RKO (cell line): ENCODE measurements at regions not wholly inside any gene's neighbourhood (a gene's known extent, or its start where the extent isn't known, plus 50 kb on each side); places are given as distances from the start of the nearest gene placed in this dataset.
"Not testable (repeated sequence)": the region's sequence is repeated elsewhere in the genome, so short reads cannot be mapped to it uniquely, and the experiment has no call there.

Experiments
- DNase-seq: peaks from one replicate; pipeline ENCODE4 v3.0.0-alpha.2; 2016; ENCODE audit warnings: low spot score

DNA sequence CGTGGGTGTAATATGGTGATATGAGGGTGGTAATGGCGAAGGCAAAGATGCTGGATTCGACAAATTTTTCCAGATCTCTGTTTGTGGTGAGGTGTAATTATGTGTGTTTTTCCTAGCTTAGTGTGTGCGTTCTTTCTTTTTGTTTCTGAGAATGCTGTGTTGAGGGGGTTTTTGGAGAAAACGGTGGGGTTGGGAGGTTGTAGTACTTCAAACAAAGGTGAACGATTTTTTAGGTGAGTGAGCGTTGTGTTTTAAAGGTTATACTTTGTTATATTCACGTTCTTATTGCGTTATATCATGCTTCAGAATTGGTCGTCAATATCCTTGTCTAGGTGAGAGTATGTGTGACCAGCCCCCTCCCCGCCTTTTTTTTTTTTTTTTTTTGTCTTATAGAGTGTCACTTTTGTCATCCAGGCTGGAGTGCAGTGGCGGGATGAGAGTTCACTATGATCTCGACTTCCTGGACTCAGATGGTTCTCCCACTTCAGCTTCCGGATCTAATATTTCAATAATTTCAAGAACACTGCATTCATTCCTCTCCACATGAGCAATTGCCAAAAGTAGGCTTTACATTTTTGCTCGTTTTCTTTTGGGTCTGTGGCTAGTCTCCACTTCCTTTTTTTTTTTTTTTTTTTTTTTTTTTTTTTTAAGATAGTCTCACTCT lies 82.2 kb upstream of the RNU2-1 start:
- no peak for DNase-seq

DNA sequence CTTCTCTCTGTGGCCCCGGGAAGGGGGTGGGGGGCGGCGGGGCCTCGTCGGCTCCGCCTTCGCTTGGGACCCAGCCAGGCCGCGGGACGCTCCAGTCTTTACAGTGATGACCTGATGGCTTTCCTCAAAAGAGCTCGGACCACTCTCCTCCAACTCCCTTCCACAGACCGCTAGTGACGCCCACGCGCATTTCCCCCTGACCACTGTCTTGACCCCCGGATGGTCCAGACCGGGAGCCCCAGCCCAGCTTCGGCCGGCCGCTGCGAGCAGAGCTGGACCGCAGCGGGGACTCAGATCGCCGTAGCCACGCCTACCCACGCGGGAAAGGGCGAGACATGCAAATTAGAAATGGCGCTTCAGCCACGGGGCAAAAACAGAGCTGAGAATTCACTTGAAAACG lies 81.6 kb upstream of the RNU2-1 start:
- DNase-seq = no peak

DNA sequence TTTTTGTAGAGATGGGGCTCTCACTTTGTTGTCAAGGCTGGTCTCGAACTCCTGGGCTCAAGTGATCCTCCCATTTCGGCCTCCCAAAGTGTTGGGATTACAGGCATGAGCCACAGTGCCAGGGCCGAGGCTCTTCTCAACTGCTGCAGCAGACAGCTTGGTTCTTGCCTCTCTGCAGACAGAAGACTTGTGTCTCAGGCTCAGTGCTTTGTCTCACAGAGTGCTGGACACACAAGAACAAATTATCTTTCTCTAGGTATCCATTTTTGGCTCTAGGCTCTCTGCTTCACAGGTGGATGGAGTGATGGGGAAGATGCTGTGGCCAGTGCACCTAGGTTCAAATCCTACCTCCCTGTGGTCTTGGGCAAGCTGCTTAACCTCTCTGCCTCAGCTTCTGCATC lies 80.8 kb upstream of the RNU2-1 start:
- no peak for DNase-seq

DNA sequence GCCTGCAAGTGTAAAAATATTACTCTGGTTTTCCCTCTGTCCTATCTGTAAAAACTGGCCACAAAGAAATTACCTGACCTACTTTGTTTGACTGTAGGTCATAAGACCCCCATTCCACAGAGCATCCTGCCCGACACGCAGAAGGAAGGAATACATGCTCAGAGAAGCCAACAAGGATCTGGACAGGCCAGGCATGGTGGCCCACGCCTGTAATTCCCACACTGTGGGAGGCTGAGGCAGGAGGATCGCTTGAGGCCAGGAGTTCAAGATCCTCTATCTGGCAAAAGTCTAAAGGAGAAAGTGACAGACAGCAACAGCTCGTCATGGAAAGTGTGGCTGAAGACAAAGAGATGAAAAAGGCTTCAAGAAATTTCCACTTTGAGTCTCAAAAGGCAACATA lies 78.2 kb upstream of the RNU2-1 start:
- no peak for DNase-seq

DNA sequence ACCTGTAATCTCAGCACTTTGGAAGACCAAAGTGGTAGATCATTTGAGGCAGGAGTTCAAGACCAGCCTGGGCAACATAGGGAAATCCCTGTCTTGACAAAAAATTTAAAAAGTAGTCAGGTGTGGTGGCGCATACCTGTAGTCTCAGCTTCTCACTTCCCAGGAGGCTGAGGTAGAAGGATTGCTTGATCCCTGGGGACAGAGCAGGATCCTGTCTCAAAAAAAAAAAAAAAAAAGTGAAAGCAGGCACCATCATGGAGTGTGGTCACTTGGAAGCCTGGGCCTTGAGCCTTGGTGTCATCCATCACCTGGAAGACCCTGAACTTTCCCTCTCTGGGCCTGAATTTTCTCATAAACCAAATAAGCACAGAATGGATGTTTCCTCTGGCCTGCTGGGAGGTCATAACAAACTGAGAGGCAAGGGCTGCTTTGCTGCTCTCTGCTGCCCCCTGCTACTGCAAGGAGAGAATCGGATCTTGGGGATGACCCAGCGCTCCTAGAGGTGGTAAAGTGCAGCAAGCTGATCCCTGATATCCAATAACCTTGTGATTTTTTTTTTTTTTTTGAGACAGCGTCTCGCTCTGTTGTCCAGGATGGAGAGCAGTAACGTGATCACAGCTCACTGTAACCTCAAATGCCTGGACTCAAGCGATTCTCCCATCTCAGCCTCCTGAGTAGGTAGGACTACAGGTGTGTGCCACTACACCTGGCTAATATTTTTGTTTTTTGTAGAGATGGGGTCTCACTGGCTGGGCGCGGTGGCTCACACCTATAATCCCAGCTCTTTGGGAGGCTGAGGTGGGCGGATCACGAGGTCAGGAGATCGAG lies 75.9 kb upstream of the RNU2-1 start:
- DNase-seq = peak; percentile 57

DNA sequence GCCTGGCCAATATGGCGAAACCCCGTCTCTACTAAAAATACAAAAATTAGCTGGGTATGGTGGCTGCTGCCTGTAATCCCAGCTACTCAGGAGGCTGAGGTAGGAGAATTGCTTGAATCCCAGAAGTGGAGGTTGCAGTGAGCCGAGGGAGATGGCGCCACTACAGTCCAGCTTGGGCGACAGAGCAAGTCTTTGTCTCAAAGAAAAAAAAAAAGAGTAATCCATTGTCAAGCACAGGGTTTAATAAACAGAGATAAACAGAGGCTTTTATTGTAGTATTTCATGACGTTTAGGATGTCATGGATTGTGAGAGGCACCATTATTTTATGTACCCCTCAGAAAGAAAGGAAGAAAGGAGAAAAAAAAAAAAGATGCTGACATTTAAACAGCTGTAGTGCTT lies 75.2 kb upstream of the RNU2-1 start:
- no peak for DNase-seq

DNA sequence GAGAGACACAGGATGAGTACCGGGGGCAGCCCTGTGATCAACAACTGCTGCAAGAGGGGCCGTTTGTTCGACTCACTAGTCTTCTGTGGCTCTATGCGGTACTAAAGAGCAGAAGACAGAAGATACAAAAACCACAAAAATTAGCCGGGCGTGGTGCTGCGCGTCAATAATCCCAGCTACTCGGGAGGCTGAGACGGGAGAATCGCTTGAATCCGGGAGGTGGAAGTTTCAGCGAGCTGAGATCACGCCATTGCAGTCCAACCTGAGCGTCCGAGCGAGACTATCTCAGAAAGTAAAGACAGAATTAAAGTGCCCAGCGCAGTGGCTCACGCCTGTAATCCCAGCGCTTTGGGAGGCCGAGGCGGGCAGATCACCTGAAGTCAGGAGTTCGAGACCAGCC lies 71.0 kb upstream of the RNU2-1 start:
- not testable (repeated sequence) for DNase-seq

DNA sequence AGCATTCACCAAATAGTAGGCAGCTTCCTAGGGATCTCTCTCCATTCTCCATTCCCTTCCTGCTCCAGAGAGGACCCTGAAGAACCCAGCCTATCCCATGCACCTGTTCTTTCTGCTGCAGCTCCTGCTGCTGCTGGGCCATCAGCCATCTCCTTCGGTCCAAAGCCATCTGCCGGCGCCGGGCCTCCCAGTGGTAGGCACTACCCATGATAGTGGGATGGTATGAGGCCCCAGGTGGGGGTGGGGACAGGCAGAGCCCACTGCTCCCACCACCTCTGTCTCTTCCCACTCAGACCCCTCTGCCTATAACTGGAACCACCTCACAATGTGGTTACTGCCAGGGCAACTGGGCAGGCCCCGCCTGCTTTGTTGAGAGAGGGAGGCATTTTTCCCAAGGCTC lies 69.3 kb upstream of the RNU2-1 start:
- DNase-seq = not testable (repeated sequence)

DNA sequence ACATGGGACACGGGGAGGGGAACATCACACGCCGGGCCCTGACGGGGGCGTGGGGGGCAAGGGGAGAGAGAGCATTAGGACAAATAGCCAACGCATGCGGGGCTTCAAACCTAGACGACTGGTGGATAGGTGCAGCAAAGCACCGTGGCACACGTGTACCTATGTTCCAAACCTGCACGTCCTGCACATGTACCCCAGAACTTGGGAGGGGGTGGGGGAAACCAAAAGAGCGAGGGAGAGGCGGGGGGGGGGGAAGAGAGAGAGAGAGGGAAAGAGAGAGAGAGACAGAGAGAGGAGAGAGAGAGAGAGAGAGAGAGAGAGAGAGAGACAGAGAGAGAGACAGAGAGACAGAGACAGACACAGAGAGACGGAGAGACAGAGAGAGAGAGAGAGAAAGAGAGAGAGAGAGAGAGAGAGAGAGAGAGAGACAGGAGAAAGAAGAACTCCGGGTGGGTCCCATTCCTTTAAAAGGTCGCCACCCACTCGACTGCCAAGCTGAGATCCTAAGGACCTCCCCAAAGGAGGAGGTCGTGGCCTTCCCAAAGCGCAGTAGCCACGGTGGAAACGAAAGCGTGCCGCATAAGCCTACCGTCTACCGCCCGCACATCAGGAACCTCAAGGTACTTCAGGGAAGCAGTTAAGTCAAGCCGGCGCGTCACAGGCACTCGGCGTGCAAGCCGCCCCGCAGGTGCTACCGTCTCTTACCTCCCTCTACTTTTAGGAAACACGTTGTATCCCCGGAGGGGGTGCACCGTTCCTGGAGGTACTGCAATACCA lies 65.7 kb upstream of the RNU2-1 start:
- DNase-seq = not testable (repeated sequence)

DNA sequence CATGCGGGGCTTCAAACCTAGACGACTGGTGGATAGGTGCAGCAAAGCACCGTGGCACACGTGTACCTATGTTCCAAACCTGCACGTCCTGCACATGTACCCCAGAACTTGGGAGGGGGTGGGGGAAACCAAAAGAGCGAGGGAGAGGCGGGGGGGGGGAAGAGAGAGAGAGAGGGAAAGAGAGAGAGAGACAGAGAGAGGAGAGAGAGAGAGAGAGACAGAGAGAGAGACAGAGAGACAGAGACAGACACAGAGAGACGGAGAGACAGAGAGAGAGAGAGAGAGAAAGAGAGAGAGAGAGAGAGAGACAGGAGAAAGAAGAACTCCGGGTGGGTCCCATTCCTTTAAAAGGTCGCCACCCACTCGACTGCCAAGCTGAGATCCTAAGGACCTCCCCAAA lies 55.9 kb upstream of the RNU2-1 start:
- not testable (repeated sequence) for DNase-seq

DNA sequence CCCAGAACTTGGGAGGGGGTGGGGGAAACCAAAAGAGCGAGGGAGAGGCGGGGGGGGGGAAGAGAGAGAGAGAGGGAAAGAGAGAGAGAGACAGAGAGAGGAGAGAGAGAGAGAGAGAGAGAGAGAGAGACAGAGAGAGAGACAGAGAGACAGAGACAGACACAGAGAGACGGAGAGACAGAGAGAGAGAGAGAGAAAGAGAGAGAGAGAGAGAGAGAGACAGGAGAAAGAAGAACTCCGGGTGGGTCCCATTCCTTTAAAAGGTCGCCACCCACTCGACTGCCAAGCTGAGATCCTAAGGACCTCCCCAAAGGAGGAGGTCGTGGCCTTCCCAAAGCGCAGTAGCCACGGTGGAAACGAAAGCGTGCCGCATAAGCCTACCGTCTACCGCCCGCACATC lies 49.8 kb upstream of the RNU2-1 start:
- DNase-seq = not testable (repeated sequence)
